ENCODE measurements at regions not wholly inside any gene's neighbourhood (a gene's known extent, or its start where the extent isn't known, plus 50 kb on each side); places are given as distances from the start of the nearest gene placed in this dataset.

GRCh38 chr2:67258122-67258521, 139.0 kb upstream of the ETAA1 start:
- DNase-seq, result no peak

- no peak for DNase-seq
Observed at GRCh38 chr2:67258831-67259230, 138.3 kb upstream of the ETAA1 start.

DNA sequence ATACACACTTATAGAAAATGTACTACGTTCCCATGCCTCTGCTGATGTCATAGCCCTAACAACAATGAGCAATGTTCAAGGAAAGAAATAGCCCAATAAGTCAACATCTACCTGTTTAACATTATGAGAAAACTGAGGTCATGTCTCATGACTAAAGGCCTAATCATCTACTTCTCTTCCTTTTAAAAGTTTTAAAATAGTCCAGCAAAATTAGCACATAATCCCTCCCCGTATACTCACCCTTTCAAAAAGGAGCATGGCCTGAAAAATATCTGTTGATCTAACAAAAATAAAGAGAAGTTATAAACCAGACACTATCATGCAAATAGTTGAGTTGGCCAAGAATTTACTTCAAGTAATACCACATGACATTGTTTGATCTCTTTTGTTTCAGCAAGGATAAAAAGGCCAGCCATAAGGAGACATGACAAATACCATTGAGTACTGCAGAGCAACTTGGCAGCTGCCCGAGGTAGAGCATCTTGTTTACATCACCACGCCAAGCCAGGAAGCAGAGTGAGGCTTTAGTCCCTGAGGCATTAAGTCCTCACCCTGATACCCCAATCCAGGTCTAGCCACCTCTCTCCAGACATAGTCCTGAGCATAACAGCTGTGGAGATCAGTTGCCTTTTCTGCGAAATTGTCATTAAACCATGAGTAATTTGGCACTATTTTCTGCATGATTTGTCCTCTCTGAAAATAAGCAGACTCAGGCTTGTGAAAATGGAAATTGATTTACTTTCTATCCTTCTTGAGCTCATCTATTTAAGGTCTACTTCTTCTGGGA, 137.4 kb upstream of the ETAA1 start:
- DNase-seq, result no peak

GRCh38 chr2:67260343-67261277, 136.5 kb upstream of the ETAA1 start:
- no peak for DNase-seq

DNA sequence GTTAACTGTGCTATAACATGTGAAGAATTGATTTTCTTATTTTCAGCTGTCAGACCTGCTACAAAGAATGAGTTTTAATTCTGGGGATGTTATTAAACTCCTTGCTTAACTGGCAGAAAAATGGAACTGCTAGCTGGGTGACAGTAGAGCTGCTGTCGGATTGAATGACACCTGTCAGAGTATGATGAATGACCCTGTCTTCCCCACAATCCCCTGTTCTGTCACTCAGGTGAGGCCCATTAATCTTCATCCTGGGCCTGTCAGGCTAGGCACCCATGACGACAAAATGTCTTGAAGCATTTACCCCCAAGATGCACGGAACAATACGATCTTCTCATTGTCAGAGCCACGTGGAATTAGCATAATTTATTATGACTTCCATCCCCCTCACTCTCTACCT, 129.9 kb upstream of the ETAA1 start:
- no peak for DNase-seq

- no peak for DNase-seq
Observed at GRCh38 chr2:67268797-67269196, 128.3 kb upstream of the ETAA1 start.

DNA sequence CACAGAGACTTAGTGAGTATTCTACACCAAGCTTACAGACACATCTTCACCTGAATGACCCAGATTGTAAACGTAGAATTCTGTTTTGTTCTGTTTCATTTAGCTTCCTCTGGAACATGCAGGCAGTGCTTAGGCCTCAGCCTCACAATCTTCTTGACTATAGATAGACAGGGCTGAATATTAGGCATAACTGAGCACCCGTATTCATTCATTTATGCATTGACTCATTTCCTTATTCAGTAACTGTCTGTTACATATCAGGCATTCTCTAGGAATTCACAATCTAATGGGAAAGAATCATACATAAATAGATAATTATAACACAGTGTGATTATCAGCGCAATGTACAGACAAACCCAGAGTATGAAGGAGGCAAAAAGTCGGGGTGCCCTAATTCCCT, 124.9 kb upstream of the ETAA1 start:
- no peak for DNase-seq

- no peak for DNase-seq
Observed at GRCh38 chr2:67277450-67277849, 119.7 kb upstream of the ETAA1 start.

GRCh38 chr2:67281101-67281500, 116.0 kb upstream of the ETAA1 start:
- DNase-seq, result no peak

- DNase-seq, result no peak
Observed at GRCh38 chr2:67283641-67284040, 113.5 kb upstream of the ETAA1 start.

- no peak for DNase-seq
Observed at GRCh38 chr2:67286981-67287759, 110.0 kb upstream of the ETAA1 start.

DNA sequence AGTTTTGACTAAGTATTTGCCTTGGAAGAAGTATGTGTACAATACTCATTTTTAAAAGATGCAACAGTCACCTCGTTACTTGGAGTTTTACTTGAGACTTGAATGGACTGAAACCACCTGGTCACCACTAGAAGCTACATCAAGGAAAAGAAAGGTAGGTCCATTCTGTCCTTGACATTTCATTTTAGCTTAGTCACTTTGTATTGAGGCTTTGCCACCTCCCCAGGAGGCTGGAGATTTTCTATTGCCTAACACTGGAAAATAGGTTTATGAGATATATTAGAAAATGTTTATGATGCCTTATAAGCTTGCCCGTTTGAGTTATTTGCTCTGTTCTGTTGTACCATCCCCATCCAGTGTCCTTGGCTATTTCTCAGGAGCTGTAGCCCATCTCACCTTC, 107.9 kb upstream of the ETAA1 start:
- DNase-seq, result no peak

DNA sequence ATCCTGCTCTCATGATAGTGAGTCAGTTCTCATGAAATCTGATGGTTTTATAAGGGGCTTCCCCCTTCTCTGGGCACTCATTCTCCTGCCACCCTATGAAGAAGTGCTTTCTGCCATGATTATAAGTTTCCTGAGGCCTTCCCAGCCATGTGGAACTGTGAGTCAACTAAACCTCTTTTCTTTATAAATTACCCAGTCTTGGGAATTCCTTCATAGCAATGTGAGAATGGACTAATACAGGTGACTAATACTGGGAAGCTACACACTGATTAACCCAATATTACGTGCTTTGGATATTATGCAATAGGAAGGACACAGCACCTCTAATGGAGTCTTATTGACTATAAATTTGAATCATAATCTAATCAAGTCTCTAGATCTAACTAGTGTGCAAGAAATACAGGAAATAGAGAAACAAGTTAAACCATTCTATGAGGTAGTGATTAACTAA, 107.2 kb upstream of the ETAA1 start:
- no peak for DNase-seq

GRCh38 chr2:67290451-67291290, 106.5 kb upstream of the ETAA1 start:
- no peak for DNase-seq

GRCh38 chr2:67294218-67294617, 102.9 kb upstream of the ETAA1 start:
- no peak for DNase-seq

DNA sequence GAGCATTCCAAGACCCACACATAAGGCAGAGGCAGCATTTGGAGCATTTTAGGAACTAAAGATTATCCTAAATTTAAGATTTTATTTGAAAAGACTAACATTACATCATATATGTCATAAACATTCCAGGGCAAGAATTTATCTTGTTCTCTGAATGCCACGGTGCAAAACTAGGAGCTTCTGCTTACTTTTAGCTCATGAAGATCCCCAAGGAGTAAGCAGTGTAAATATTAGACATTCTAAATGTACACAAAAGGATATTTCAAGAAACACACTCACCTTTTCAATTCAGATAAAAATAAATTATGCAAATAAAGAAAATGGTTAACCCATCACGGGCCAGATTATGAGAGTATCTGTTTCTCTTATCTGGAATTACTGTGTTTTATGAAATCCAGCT, 101.7 kb upstream of the ETAA1 start:
- no peak for DNase-seq

- DNase-seq, result no peak
Observed at GRCh38 chr2:67295851-67296250, 101.3 kb upstream of the ETAA1 start.

DNA sequence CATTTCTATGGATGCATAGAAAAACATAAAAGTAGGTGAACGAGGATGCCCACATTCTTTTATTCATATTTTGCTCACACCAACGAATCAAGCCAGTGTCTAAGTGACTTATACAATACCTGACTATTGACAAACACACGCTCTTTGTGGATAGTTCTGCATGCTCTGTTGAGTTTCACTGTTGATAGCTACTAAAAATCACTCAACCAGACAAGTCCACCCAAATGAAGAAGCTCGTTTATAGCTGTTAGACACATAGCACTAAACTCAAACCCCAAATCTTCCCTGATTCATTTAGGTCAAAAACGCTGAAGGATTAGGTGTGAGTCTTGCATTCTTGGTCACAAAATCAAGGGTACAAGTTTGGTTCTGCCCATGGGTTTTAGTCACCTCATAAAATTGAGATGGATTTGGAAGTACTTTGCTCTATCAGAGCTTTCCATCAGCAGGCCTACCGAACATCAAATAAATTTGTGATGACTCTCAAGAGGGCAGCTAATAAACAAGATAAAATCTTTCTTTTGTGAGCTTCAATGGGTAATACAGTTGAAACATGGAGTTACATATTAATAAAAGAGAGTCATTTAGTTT, 92.7 kb upstream of the ETAA1 start:
- DNase-seq, result no peak

GRCh38 chr2:67309281-67309680, 87.9 kb upstream of the ETAA1 start:
- no peak for DNase-seq

- no peak for DNase-seq
Observed at GRCh38 chr2:67311536-67311935, 85.6 kb upstream of the ETAA1 start.

GRCh38 chr2:67312871-67313270, 84.3 kb upstream of the ETAA1 start:
- DNase-seq, result no peak

DNA sequence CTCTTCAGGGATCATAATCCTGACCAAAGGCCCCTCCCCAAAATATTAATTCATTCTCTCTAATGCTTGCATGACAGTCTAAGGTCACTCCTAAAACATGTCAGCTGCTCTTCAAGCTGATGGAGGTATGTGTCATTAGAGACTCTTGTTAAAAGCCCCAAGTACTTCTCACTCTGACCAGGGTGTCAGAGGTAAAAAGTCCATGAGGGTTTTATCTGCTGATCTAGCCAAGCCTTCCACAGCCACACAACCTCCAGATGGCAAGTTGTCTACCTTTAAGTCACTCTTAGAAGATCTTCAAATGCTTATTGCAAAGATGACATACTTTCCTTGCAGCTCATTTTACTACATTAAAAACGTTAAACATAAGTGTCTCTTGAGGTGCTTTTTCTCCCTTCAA, 83.6 kb upstream of the ETAA1 start:
- no peak for DNase-seq
